GM12892 (cell line): ENCODE measurements at regions not wholly inside any gene's neighbourhood (a gene's known extent, or its start where the extent isn't known, plus 50 kb on each side); places are given as distances from the start of the nearest gene placed in this dataset.

ENCODE experiments used
- POLR2A ChIP-seq: IDR thresholded peaks from 2 replicates; pipeline ENCODE4 v1.6.1; 2011; ENCODE audit warnings: low read depth, low read length, control low read depth
- POLR2AphosphoS5 ChIP-seq: IDR thresholded peaks from 2 replicates; pipeline ENCODE4 v1.6.1; 2011; ENCODE audit warnings: low read depth, low read length, control low read depth

GRCh38 chr6:169868458-169868857 lies 117.0 kb downstream of the ERMARD start:
- TF ChIP-seq POLR2A (no peak), POLR2AphosphoS5 (no peak)
